Liver (tissue), 3 donors: ENCODE measurements at regions not wholly inside any gene's neighbourhood (a gene's known extent, or its start where the extent isn't known, plus 50 kb on each side); places are given as distances from the start of the nearest gene placed in this dataset.

Experiments used
- ATF3 ChIP-seq: IDR thresholded peaks from 2 replicates; pipeline ENCODE4 v1.6.1; 2016; ENCODE audit warnings: antibody characterized with exemption
- EGR1 ChIP-seq, 2 donors: IDR thresholded peaks; 2 replicates each; pipeline ENCODE4 v1.6.1; 2016 to 2018; ENCODE audit warnings: antibody characterized with exemption in 2 of 2, low read depth in 2 of 2
- GABPA ChIP-seq, 2 donors: IDR thresholded peaks in 1 of 2; conservative IDR thresholded peaks in 1 of 2; 2 replicates each; pipeline ENCODE4 v1.6.1; 2016; ENCODE audit warnings: antibody characterized with exemption in 2 of 2, mild to moderate bottlenecking in 1 of 2, moderate library complexity in 1 of 2
- JUND ChIP-seq, 2 donors: IDR thresholded peaks; 2 replicates each; pipeline ENCODE4 v1.6.1; 2016; ENCODE audit warnings: antibody characterized with exemption in 2 of 2
- MAX ChIP-seq: IDR thresholded peaks from 2 replicates; pipeline ENCODE4 v1.6.1; 2016; ENCODE audit warnings: antibody characterized with exemption
- NR2F2 ChIP-seq: IDR thresholded peaks from 2 replicates; pipeline ENCODE4 v1.6.1; 2016; ENCODE audit warnings: antibody characterized with exemption
- RAD21 ChIP-seq, 2 donors: IDR thresholded peaks; 2 replicates each; pipeline ENCODE4 v1.6.1; 2016; ENCODE audit warnings: antibody characterized with exemption in 2 of 2, mild to moderate bottlenecking in 2 of 2
- RXRA ChIP-seq, 2 donors: IDR thresholded peaks; 2 replicates each; pipeline ENCODE4 v1.6.1; 2017 to 2018; ENCODE audit warnings: antibody characterized with exemption in 2 of 2, mild to moderate bottlenecking in 1 of 2
- SP1 ChIP-seq: IDR thresholded peaks from 2 replicates; pipeline ENCODE4 v1.6.1; 2018; ENCODE audit warnings: antibody characterized with exemption, mild to moderate bottlenecking
- TAF1 ChIP-seq: conservative IDR thresholded peaks from 2 replicates; pipeline ENCODE4 v1.6.1; 2016; ENCODE audit warnings: antibody characterized with exemption, mild to moderate bottlenecking
- YY1 ChIP-seq: IDR thresholded peaks from 2 replicates; pipeline ENCODE4 v1.6.1; 2016; ENCODE audit warnings: antibody characterized with exemption, mild to moderate bottlenecking
- TF ChIP-seq, protein P1 (sequence below): fragments of 150-350 bp; IDR thresholded peaks from 2 replicates; pipeline ENCODE4 v1.5.1; 2017; ENCODE audit warnings: improper control_type of control experiment, low read depth, low read length; ENCODE audit not compliant: missing input control
- TF ChIP-seq, protein P2 (sequence below): IDR thresholded peaks from 2 replicates; pipeline ENCODE4 v1.6.1; 2016; ENCODE audit warnings: antibody characterized with exemption, mild to moderate bottlenecking
- TF ChIP-seq, protein P3 (sequence below): IDR thresholded peaks from 2 replicates; pipeline ENCODE4 v1.6.1; 2016; ENCODE audit warnings: antibody characterized with exemption
- donor health status: healthy.
- donor health status: healthy.

DNA sequence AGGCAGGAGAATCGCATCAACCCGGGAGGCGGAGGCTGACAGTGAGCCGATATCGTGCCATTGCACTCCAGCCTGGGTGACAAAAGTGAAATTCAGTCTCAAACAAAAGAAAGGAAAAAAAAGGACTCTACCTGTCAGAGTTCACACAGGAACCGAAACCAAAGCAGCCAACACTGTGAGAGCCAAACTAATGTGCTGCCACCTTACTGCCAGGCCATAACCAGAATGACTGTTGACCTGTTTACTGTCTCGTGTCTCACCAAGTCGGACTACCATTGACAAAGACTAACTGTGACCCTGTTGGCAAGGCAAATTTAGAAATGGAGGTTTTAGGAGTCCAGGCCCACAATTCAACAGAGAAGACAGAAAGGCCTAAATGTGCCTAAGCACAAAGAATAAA is 112.4 kb downstream of the ANXA2R start:
- TF ChIP-seq, protein P1, sequence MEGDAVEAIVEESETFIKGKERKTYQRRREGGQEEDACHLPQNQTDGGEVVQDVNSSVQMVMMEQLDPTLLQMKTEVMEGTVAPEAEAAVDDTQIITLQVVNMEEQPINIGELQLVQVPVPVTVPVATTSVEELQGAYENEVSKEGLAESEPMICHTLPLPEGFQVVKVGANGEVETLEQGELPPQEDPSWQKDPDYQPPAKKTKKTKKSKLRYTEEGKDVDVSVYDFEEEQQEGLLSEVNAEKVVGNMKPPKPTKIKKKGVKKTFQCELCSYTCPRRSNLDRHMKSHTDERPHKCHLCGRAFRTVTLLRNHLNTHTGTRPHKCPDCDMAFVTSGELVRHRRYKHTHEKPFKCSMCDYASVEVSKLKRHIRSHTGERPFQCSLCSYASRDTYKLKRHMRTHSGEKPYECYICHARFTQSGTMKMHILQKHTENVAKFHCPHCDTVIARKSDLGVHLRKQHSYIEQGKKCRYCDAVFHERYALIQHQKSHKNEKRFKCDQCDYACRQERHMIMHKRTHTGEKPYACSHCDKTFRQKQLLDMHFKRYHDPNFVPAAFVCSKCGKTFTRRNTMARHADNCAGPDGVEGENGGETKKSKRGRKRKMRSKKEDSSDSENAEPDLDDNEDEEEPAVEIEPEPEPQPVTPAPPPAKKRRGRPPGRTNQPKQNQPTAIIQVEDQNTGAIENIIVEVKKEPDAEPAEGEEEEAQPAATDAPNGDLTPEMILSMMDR = no peak
- TF ChIP-seq MAX (no peak), JUND (IDR thresholded peaks at IDR 0.05) (no peak), ATF3 (no peak), SP1 (no peak), TAF1 (no peak), NR2F2 (no peak), RAD21 (IDR thresholded peaks at IDR 0.05) (no peak), GABPA (IDR thresholded peaks at IDR 0.05 in 1 of 2, conservative IDR thresholded peaks at IDR 0.05 in 1 of 2) (no peak), EGR1 (IDR thresholded peaks at IDR 0.05; ENCODE audit: low read depth in 2 of 2) (no peak), RXRA (IDR thresholded peaks at IDR 0.05) (no peak), YY1 (no peak)
- TF ChIP-seq, protein P2, sequence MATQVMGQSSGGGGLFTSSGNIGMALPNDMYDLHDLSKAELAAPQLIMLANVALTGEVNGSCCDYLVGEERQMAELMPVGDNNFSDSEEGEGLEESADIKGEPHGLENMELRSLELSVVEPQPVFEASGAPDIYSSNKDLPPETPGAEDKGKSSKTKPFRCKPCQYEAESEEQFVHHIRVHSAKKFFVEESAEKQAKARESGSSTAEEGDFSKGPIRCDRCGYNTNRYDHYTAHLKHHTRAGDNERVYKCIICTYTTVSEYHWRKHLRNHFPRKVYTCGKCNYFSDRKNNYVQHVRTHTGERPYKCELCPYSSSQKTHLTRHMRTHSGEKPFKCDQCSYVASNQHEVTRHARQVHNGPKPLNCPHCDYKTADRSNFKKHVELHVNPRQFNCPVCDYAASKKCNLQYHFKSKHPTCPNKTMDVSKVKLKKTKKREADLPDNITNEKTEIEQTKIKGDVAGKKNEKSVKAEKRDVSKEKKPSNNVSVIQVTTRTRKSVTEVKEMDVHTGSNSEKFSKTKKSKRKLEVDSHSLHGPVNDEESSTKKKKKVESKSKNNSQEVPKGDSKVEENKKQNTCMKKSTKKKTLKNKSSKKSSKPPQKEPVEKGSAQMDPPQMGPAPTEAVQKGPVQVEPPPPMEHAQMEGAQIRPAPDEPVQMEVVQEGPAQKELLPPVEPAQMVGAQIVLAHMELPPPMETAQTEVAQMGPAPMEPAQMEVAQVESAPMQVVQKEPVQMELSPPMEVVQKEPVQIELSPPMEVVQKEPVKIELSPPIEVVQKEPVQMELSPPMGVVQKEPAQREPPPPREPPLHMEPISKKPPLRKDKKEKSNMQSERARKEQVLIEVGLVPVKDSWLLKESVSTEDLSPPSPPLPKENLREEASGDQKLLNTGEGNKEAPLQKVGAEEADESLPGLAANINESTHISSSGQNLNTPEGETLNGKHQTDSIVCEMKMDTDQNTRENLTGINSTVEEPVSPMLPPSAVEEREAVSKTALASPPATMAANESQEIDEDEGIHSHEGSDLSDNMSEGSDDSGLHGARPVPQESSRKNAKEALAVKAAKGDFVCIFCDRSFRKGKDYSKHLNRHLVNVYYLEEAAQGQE = no peak
- TF ChIP-seq, protein P3, sequence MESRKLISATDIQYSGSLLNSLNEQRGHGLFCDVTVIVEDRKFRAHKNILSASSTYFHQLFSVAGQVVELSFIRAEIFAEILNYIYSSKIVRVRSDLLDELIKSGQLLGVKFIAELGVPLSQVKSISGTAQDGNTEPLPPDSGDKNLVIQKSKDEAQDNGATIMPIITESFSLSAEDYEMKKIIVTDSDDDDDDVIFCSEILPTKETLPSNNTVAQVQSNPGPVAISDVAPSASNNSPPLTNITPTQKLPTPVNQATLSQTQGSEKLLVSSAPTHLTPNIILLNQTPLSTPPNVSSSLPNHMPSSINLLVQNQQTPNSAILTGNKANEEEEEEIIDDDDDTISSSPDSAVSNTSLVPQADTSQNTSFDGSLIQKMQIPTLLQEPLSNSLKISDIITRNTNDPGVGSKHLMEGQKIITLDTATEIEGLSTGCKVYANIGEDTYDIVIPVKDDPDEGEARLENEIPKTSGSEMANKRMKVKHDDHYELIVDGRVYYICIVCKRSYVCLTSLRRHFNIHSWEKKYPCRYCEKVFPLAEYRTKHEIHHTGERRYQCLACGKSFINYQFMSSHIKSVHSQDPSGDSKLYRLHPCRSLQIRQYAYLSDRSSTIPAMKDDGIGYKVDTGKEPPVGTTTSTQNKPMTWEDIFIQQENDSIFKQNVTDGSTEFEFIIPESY = no peak
